ENCODE measurements at regions not wholly inside any gene's neighbourhood (a gene's known extent, or its start where the extent isn't known, plus 50 kb on each side); places are given as distances from the start of the nearest gene placed in this dataset.

DNA sequence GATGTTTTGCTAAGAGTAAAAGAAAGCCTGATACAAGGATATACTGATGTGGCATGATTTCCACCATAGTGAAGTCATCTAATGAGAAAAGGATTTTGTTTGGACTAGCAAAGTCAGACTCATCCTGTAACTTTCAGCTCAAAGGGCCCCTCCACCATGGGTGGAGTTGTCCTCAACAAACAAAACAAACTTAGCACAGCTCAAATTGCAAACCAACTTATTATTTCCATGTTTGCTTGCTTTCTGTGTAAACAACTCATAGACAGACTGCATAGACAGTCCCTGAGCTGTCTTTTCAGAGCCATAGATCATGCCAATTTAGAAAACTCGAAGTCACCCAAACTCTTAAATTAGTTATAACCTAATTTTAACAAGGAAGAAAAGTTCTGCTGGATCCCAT, 69.4 kb upstream of the VAV3 start:
- DNase-seq = peak in 1 of 2 donors; percentile 33
- H3K9me3 ChIP-seq = no peaks in the 10 kb centered on the region
- no peak overlapping the region for H3K4me3 ChIP-seq
- H3K27ac ChIP-seq = no peak overlapping the region
- no peaks in the 10 kb centered on the region for H3K36me3 ChIP-seq
- peaks cover 0 to 11% (median 2%) of the 10 kb centered on the region in 4 donors for H3K4me1 ChIP-seq
- intact Hi-C loops (cut with DNase I; ENCODE audit: low total_unique reads) = no loop called here
- WGBS, 5 donors = 30 to 46% (median 40%) methylated on average over 1 of the region's 1 CpG
- TF ChIP-seq EP300 (IDR thresholded peaks at IDR 0.05) (no peak), POLR2A (IDR thresholded peaks at IDR 0.05) (no peak)
- TF ChIP-seq, protein P1, sequence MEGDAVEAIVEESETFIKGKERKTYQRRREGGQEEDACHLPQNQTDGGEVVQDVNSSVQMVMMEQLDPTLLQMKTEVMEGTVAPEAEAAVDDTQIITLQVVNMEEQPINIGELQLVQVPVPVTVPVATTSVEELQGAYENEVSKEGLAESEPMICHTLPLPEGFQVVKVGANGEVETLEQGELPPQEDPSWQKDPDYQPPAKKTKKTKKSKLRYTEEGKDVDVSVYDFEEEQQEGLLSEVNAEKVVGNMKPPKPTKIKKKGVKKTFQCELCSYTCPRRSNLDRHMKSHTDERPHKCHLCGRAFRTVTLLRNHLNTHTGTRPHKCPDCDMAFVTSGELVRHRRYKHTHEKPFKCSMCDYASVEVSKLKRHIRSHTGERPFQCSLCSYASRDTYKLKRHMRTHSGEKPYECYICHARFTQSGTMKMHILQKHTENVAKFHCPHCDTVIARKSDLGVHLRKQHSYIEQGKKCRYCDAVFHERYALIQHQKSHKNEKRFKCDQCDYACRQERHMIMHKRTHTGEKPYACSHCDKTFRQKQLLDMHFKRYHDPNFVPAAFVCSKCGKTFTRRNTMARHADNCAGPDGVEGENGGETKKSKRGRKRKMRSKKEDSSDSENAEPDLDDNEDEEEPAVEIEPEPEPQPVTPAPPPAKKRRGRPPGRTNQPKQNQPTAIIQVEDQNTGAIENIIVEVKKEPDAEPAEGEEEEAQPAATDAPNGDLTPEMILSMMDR (IDR thresholded peaks at IDR 0.05) = no peak
- no peaks in the 10 kb centered on the region for H3K27me3 ChIP-seq

DNA sequence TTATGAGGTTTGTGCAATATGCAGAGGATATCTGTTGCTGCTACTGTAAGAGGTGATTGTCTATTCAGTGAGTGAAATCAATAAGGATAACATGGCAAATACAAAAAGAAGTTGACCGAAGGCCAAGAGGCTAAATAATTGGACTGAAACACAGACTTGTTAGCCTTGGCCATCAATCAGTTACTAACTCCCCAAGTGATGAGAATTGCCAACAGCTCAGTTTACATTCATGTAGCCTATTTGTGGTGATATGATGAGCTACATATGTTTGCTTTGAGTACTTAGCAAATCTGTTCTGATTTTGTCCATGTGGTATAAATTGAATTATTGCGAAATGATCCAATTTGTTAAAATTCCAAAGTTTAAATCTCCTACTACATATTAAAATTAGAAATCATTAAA, 68.6 kb upstream of the VAV3 start:
- intact Hi-C loops (cut with DNase I; ENCODE audit: low total_unique reads) = no loop called here
- no peaks in the 10 kb centered on the region for H3K36me3 ChIP-seq
- H3K4me1 ChIP-seq = peaks cover 0 to 11% (median 2%) of the 10 kb centered on the region in 4 donors
- H3K27ac ChIP-seq = no peak overlapping the region
- no peak for DNase-seq
- H3K27me3 ChIP-seq = no peaks in the 10 kb centered on the region
- WGBS, 5 donors = 75 to 83% (median 82%) methylated on average over 2 of the region's 2 CpGs
- no peak overlapping the region for H3K4me3 ChIP-seq
- TF ChIP-seq POLR2AphosphoS5 (IDR thresholded peaks at IDR 0.05) (no peak), POLR2A (IDR thresholded peaks at IDR 0.05) (no peak), EP300 (IDR thresholded peaks at IDR 0.05) (no peak)
- TF ChIP-seq, protein P1 (IDR thresholded peaks at IDR 0.05) = no peak
- H3K9me3 ChIP-seq = no peaks in the 10 kb centered on the region

DNA sequence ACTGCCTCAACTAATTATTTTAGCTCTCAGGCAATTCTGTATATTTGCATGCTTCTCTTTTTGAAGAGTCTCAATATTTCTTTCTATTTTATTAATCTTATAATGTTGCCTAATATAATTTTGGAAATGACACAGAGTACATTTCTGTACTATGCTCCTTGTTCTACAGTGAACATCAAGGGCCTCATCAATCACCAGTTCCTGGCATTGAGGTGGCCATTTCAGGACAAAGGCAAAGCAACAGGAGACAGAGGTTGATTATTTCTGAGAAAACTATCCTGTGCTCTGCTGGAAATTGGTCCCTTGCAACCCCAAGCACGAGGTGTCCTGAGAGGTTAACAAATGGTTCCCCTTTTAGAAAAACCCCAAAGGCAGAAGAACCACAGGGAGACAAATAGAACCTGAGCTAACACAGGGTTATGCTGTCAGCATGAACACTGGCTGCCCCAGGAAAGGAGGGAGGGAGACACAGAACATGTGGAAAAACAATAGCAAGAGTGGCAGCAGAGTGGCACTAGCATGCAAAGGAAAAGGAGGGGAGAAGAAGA, 63.9 kb upstream of the VAV3 start:
- 44 to 61% (median 58%) methylated on average over 1 of the region's 1 CpG for WGBS, 5 donors
- Histone ChIP-seq H3K27ac (no peak overlapping the region), H3K9me3 (no peaks in the 10 kb centered on the region), H3K4me3 (no peak overlapping the region), H3K4me1 (peaks cover 0 to 2% (median 0%) of the 10 kb centered on the region in 4 donors), H3K36me3 (no peaks in the 10 kb centered on the region), H3K27me3 (no peaks in the 10 kb centered on the region)
- TF ChIP-seq, protein P1 (IDR thresholded peaks at IDR 0.05) = no peak
- no peak for TF ChIP-seq POLR2A (IDR thresholded peaks at IDR 0.05)
- intact Hi-C loops (cut with DNase I; ENCODE audit: low total_unique reads) = no loop called here
- DNase-seq = no peak

DNA sequence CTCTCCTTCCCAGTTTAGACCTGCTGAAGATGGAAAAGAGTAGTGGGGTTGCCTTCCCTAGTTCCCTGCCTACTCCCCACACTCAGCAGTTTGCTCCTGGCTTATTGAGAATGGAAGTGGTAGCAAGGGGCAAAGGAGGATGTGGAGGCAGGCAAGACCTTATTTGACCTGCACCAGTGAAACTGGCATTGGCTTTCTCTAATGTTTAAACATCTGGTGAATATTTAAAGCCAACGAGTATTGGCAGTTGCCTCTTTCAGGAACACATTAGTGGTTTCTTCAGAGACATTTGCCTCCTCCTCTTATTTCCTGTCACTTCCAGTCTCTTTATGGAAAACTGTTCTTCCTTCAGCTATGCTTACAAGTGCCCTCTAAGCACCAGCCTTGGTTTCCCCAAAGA, 62.4 kb upstream of the VAV3 start:
- Histone ChIP-seq H3K9me3 (no peaks in the 10 kb centered on the region), H3K4me1 (no peaks in the 10 kb centered on the region), H3K36me3 (no peaks in the 10 kb centered on the region), H3K27me3 (no peaks in the 10 kb centered on the region), H3K27ac (no peak overlapping the region), H3K4me3 (no peak overlapping the region)
- intact Hi-C loops (cut with DNase I; ENCODE audit: low total_unique reads) = no loop called here
- WGBS, 5 donors = 7 to 26% (median 21%) methylated on average over 1 of the region's 1 CpG
- DNase-seq = no peak
- TF ChIP-seq EP300 (IDR thresholded peaks at IDR 0.05) (no peak), POLR2A (IDR thresholded peaks at IDR 0.05) (no peak), POLR2AphosphoS5 (IDR thresholded peaks at IDR 0.05) (no peak)
- TF ChIP-seq, protein P1 (IDR thresholded peaks at IDR 0.05) = no peak

All from stomach (tissue), 8 donors.